Choroid plexus epithelial cell (primary cell): ENCODE measurements at regions not wholly inside any gene's neighbourhood (a gene's known extent, or its start where the extent isn't known, plus 50 kb on each side); places are given as distances from the start of the nearest gene placed in this dataset.
A peak's percentile ranks its signal among the peaks of the same experiment; 100 is the strongest.

ENCODE experiments used
- DNase-seq: peaks from one replicate; pipeline ENCODE4 v3.0.0-alpha.2; 2010; ENCODE audit warnings: low read depth
- H3K4me3 ChIP-seq: 2 replicates; pipeline ENCODE4 v1.5.1; 2011; ENCODE audit warnings: low read depth, mild to moderate bottlenecking, control low read depth, low read length, moderate library complexity
- TF ChIP-seq, protein P1 (sequence below): conservative IDR thresholded peaks from 2 replicates; pipeline ENCODE4 v1.5.1; 2011; ENCODE audit warnings: low read depth, mild to moderate bottlenecking, control low read depth, inconsistent platforms, low read length, moderate library complexity

- H3K4me3 ChIP-seq, result no peak overlapping the region
- no peak for DNase-seq
- TF ChIP-seq, protein P1, sequence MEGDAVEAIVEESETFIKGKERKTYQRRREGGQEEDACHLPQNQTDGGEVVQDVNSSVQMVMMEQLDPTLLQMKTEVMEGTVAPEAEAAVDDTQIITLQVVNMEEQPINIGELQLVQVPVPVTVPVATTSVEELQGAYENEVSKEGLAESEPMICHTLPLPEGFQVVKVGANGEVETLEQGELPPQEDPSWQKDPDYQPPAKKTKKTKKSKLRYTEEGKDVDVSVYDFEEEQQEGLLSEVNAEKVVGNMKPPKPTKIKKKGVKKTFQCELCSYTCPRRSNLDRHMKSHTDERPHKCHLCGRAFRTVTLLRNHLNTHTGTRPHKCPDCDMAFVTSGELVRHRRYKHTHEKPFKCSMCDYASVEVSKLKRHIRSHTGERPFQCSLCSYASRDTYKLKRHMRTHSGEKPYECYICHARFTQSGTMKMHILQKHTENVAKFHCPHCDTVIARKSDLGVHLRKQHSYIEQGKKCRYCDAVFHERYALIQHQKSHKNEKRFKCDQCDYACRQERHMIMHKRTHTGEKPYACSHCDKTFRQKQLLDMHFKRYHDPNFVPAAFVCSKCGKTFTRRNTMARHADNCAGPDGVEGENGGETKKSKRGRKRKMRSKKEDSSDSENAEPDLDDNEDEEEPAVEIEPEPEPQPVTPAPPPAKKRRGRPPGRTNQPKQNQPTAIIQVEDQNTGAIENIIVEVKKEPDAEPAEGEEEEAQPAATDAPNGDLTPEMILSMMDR, result no peak
These were observed 146.6 kb upstream of the FAM13C start for GRCh38 chr10:59508956-59509355.

- TF ChIP-seq, protein P1, result no peak
- no peak for DNase-seq
- H3K4me3 ChIP-seq, result no peak overlapping the region
These were observed 145.9 kb upstream of the FAM13C start for GRCh38 chr10:59508296-59508695.

DNA sequence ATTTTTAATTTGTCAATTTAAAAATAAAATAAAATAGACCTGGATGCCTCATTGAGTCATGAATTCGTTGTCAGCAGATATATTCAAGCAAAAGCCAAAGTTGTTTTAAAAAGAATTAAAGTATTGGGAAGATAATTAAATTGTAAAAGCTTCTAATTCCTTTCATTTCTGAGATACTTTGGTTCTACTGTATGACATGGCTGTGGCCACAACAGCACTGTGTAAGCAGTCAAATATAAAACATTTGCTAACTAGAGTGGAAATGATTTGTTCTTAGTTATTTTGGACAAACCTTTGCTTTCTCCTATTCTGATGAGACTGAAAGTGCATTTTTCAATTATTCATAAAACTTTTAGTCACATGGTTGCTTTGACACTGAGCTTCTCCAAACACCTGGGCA is 143.6 kb upstream of the FAM13C start:
- peak; percentile 1 for DNase-seq
- TF ChIP-seq, protein P1, result no peak
- H3K4me3 ChIP-seq, result no peak overlapping the region

DNA sequence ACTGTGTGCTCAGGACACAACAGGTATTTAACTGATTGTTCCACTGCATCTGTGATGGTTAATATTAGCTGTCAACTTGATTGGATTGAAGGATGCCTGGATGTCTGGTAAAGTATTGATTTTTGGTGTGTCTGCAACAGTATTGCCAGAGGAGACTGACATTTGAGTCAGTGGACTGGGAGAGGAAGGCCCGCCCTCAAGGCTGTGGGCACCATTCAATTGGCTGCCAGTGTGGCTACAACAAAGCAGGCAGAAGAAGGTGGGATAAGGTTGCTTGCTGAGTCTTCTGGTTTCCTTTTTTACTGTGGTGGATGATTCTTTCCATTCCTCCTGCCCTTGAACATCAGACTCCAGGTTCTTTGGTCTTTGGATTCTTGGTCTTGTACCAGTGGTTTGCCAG is 137.1 kb upstream of the FAM13C start:
- TF ChIP-seq, protein P1, result no peak
- no peak overlapping the region for H3K4me3 ChIP-seq
- no peak for DNase-seq

DNA sequence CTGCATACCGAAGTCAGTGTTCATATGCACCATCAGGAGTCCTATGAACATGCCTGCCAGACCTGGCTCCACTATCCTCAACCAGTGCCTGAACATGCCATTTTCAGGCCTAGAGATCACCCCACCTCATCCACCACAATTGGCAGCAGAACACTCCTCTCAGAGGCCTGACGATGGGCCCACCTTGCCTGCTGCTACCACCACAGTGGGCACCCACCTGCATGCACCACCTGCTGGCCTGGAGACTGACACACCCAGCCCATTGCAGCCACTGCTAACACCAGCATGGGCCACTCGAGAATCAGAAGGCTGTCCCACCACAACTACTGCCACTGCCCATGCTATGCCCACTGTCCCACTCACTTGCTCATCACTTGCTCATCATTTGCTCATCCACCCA is 130.7 kb upstream of the FAM13C start:
- no peak overlapping the region for H3K4me3 ChIP-seq
- TF ChIP-seq, protein P1, result no peak
- no peak for DNase-seq

DNA sequence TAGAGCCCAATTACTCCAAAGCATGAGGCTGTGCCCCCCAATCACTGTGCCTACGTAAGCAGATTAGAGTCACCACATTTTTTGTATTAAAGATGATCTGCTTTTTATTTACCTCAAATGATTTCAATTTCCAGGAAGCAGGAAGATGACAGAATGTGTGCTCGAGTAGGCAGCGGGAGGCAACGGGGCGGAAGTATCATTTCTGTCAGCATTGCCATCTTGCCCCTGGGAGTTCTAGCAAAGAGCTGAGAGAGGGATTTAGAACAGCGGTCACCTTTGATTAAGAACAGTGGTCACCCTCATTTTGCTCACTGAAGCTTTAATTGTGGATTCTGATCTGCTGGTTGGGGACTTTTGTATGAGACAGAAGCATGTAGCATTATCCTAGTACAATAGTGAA is 117.1 kb upstream of the FAM13C start:
- TF ChIP-seq, protein P1, result no peak
- H3K4me3 ChIP-seq, result no peak overlapping the region
- DNase-seq, result no peak

GRCh38 chr10:59470570-59470969 is 108.2 kb upstream of the FAM13C start:
- TF ChIP-seq, protein P1, result no peak
- H3K4me3 ChIP-seq, result no peak overlapping the region
- no peak for DNase-seq
